Keratinocyte (primary cell): ENCODE measurements at regions not wholly inside any gene's neighbourhood (a gene's known extent, or its start where the extent isn't known, plus 50 kb on each side); places are given as distances from the start of the nearest gene placed in this dataset.

Source experiments
- DNase-seq: peaks from one replicate; pipeline ENCODE4 v3.0.0-alpha.2; 2011; ENCODE audit warnings: low read depth, missing footprints, low spot score
- FAIRE-seq: peaks from 2 replicates; lab custom pipeline; 2011; peaks lifted over from hg19 to GRCh38; lab: Jason Lieb, UNC
- H2AFZ ChIP-seq: 2 replicates; pipeline ENCODE4 v1.6.0; 2012; ENCODE audit warnings: low read length, control low read depth, inconsistent platforms; ENCODE audit not compliant: control insufficient read depth
- H3K27ac ChIP-seq: 2 replicates; pipeline ENCODE4 v1.5.1; 2011; ENCODE audit warnings: low read length; ENCODE audit not compliant: control insufficient read depth, insufficient read depth
- H3K27me3 ChIP-seq: 3 replicates; pipeline ENCODE4 v1.6.0; 2011; ENCODE audit warnings: low read length; ENCODE audit not compliant: control insufficient read depth, insufficient read depth; ENCODE audit errors: extremely low read depth
- H3K36me3 ChIP-seq, 2 experiments: 2 replicates in 1 of 2; 3 replicates in 1 of 2; pipeline ENCODE4 v1.5.1; 2011; ENCODE audit warnings: low read length in 2 of 2, mild to moderate bottlenecking in 1 of 2; ENCODE audit not compliant: control insufficient read depth in 2 of 2, insufficient read depth in 2 of 2; ENCODE audit errors: extremely low read depth in 1 of 2
- H3K4me1 ChIP-seq: 3 replicates; pipeline ENCODE4 v1.5.1; 2011; ENCODE audit warnings: low read length; ENCODE audit not compliant: control insufficient read depth, insufficient read depth; ENCODE audit errors: extremely low read depth
- H3K4me2 ChIP-seq: 3 replicates; pipeline ENCODE4 v1.6.0; 2011; ENCODE audit warnings: low read depth, low read length; ENCODE audit not compliant: control insufficient read depth, insufficient read depth; ENCODE audit errors: extremely low read depth
- H3K4me3 ChIP-seq, 3 experiments: fragments of 200-600 bp in 1 of 3; sonication (generic) in 1 of 3; 2 replicates in 2 of 3; 3 replicates in 1 of 3; pipeline ENCODE4 v1.5.1; 2011 to 2016; ENCODE audit warnings: low read length in 3 of 3, mild to moderate bottlenecking in 3 of 3, control low read depth in 2 of 3, inconsistent platforms in 1 of 3, low read depth in 1 of 3, mixed read lengths in 1 of 3, mixed run types in 1 of 3, moderate library complexity in 1 of 3; ENCODE audit not compliant: control insufficient read depth in 2 of 3, insufficient read depth in 2 of 3; ENCODE audit errors: extremely low read depth in 1 of 3
- H3K79me2 ChIP-seq: 2 replicates; pipeline ENCODE4 v1.6.0; 2012; ENCODE audit warnings: low read length; ENCODE audit not compliant: control insufficient read depth, insufficient read depth
- H3K9ac ChIP-seq: 3 replicates; pipeline ENCODE4 v1.6.0; 2011; ENCODE audit warnings: low read length; ENCODE audit not compliant: control insufficient read depth, insufficient read depth; ENCODE audit errors: extremely low read depth
- H3K9me1 ChIP-seq: 3 replicates; pipeline ENCODE4 v1.6.0; 2011; ENCODE audit warnings: low read length; ENCODE audit not compliant: control insufficient read depth, insufficient read depth; ENCODE audit errors: extremely low read depth
- H3K9me3 ChIP-seq: 2 replicates; pipeline ENCODE4 v1.5.1; 2012; ENCODE audit warnings: low read depth, low read length; ENCODE audit not compliant: control insufficient read depth
- H4K20me1 ChIP-seq: 3 replicates; pipeline ENCODE4 v1.6.0; 2011; ENCODE audit warnings: low read length; ENCODE audit not compliant: control insufficient read depth, insufficient read depth; ENCODE audit errors: extremely low read depth
- CTCF ChIP-seq, 3 experiments: IDR thresholded peaks in 1 of 3; conservative IDR thresholded peaks in 1 of 3; optimal IDR thresholded peaks in 1 of 3; 2 replicates in 2 of 3; 3 replicates in 1 of 3; pipeline versions ENCODE3 to v1.5.1; 2011; ENCODE audit warnings: low read length in 3 of 3, mild to moderate bottlenecking in 3 of 3, moderate library complexity in 2 of 3, control low read depth in 1 of 3, inconsistent platforms in 1 of 3; ENCODE audit not compliant: insufficient read depth in 2 of 3; ENCODE audit errors: extremely low read depth in 1 of 3
- EZH2 ChIP-seq: IDR thresholded peaks from one replicate; pipeline ENCODE4 v1.6.1; 2012; ENCODE audit warnings: inconsistent platforms, mild to moderate bottlenecking, low read length, moderate library complexity
- dilution Hi-C: fragments of 300-500 bp; cut with MboI; formaldehyde crosslinking; loops from one replicate; pipeline ENCODE4 v1.7.0; 2020; ENCODE audit warnings: low sequenced_read_pairs; ENCODE audit not compliant: extremely low pct_ligation_motif_present

- H3K9ac ChIP-seq, result no peak overlapping the region
- TF ChIP-seq EZH2, result no peak
- TF ChIP-seq CTCF (optimal IDR thresholded peaks at IDR 0.05 in 1 of 3, IDR thresholded peaks at IDR 0.05 in 1 of 3, conservative IDR thresholded peaks at IDR 0.05 in 1 of 3; ENCODE audit: extremely low read depth in 1 of 3, insufficient read depth in 2 of 3, low read length in 3 of 3), result no peak
- no peaks in the 10 kb centered on the region for H3K9me1 ChIP-seq
- H3K27ac ChIP-seq, result no peak overlapping the region
- H3K4me2 ChIP-seq, result no peak overlapping the region
- FAIRE-seq (no peak), DNase-seq (no peak)
- dilution Hi-C loops, result no loop called here
- H4K20me1 ChIP-seq, result no peaks in the 10 kb centered on the region
- no peak overlapping the region for H2AFZ ChIP-seq
- no peaks in the 10 kb centered on the region for H3K79me2 ChIP-seq
- H3K4me3 ChIP-seq, result no peak overlapping the region
- H3K36me3 ChIP-seq, result no peaks in the 10 kb centered on the region
- no peaks in the 10 kb centered on the region for H3K9me3 ChIP-seq
- no peaks in the 10 kb centered on the region for H3K27me3 ChIP-seq
- no peaks in the 10 kb centered on the region for H3K4me1 ChIP-seq
Observed at GRCh38 chr1:106072909-106073600, 983.4 kb upstream of the PRMT6 start.

GRCh38 chr1:106080608-106081325 is 975.7 kb upstream of the PRMT6 start:
- FAIRE-seq (no peak), DNase-seq (no peak)
- H3K4me3 ChIP-seq, result no peak overlapping the region
- TF ChIP-seq EZH2 (no peak), CTCF (optimal IDR thresholded peaks at IDR 0.05 in 1 of 3, IDR thresholded peaks at IDR 0.05 in 1 of 3, conservative IDR thresholded peaks at IDR 0.05 in 1 of 3; ENCODE audit: extremely low read depth in 1 of 3, insufficient read depth in 2 of 3, low read length in 3 of 3) (no peak)
- H2AFZ ChIP-seq, result no peak overlapping the region
- no peak overlapping the region for H3K4me2 ChIP-seq
- no peaks in the 10 kb centered on the region for H3K27me3 ChIP-seq
- no peaks in the 10 kb centered on the region for H3K9me3 ChIP-seq
- H3K9ac ChIP-seq, result no peak overlapping the region
- no peaks in the 10 kb centered on the region for H3K79me2 ChIP-seq
- dilution Hi-C loops, result no loop called here
- no peaks in the 10 kb centered on the region for H3K36me3 ChIP-seq
- H3K9me1 ChIP-seq, result no peaks in the 10 kb centered on the region
- no peak overlapping the region for H3K27ac ChIP-seq
- no peaks in the 10 kb centered on the region for H4K20me1 ChIP-seq
- H3K4me1 ChIP-seq, result no peaks in the 10 kb centered on the region
